GM23338 (cell line): ENCODE measurements at regions not wholly inside any gene's neighbourhood (a gene's known extent, or its start where the extent isn't known, plus 50 kb on each side); places are given as distances from the start of the nearest gene placed in this dataset.

Experiments
- ATAC-seq: fragments of 200-7000 bp; cut with Tn5 transposase; 3 replicates; pipeline ENCODE4 v1.9.1; 2020
- DNase-seq: peaks from one replicate; pipeline ENCODE4 v3.0.0-alpha.2; 2015; ENCODE audit warnings: low spot score
- H2AFZ ChIP-seq: fragments of 200-600 bp; sonication (generic); 2 replicates; pipeline ENCODE4 v1.8.0; 2016; ENCODE audit warnings: antibody characterized with exemption, mild to moderate bottlenecking, moderate library complexity
- H3F3A ChIP-seq: fragments of 200-600 bp; sonication (generic); replicated peaks from 2 replicates; pipeline ENCODE4 v1.8.0; 2017; ENCODE audit warnings: antibody characterized with exemption, mixed run types, low read depth
- H3K27ac ChIP-seq: fragments of 200-600 bp; sonication (generic); 2 replicates; pipeline ENCODE4 v1.6.1; 2016; ENCODE audit warnings: low read depth
- H3K27me3 ChIP-seq: fragments of 200-600 bp; sonication (generic); 2 replicates; pipeline ENCODE4 v1.8.0; 2016; ENCODE audit warnings: mild to moderate bottlenecking, mixed run types, moderate library complexity; ENCODE audit not compliant: insufficient read depth
- H3K36me3 ChIP-seq: fragments of 200-600 bp; sonication (generic); 2 replicates; pipeline ENCODE4 v1.8.0; 2016; ENCODE audit warnings: mild to moderate bottlenecking; ENCODE audit not compliant: insufficient read depth
- H3K4me1 ChIP-seq: fragments of 200-600 bp; sonication (generic); 2 replicates; pipeline ENCODE4 v1.8.0; 2016; ENCODE audit warnings: mild to moderate bottlenecking, moderate library complexity; ENCODE audit not compliant: insufficient read depth
- H3K4me2 ChIP-seq: fragments of 200-600 bp; sonication (generic); 2 replicates; pipeline ENCODE4 v1.7.1; 2017; ENCODE audit warnings: mixed run types
- H3K4me3 ChIP-seq: fragments of 200-600 bp; sonication (generic); 2 replicates; pipeline ENCODE4 v1.6.1; 2016; ENCODE audit warnings: mixed run types
- H3K79me2 ChIP-seq: fragments of 200-600 bp; sonication (generic); replicated peaks from 2 replicates; pipeline ENCODE4 v1.8.0; 2017; ENCODE audit warnings: mild to moderate bottlenecking; ENCODE audit not compliant: insufficient read depth
- H3K9me2 ChIP-seq: fragments of 200-600 bp; sonication (generic); 2 replicates; pipeline ENCODE4 v1.8.0; 2017; ENCODE audit not compliant: insufficient read depth
- H4K20me1 ChIP-seq: fragments of 200-600 bp; sonication (generic); replicated peaks from 2 replicates; pipeline ENCODE4 v1.8.0; 2017; ENCODE audit warnings: mild to moderate bottlenecking; ENCODE audit not compliant: insufficient read depth
- H3K27ac Mint-ChIP-seq: 2 replicates; pipeline ENCODE4 v1.8.0; 2020; ENCODE audit warnings: inconsistent platforms, mild to moderate bottlenecking, moderate library complexity, mixed read lengths
- H3K27me3 Mint-ChIP-seq: 3 replicates; pipeline ENCODE4 v1.8.0; 2022; ENCODE audit warnings: low read depth, mild to moderate bottlenecking, moderate library complexity, mixed read lengths, inconsistent platforms; ENCODE audit not compliant: insufficient read depth, poor library complexity
- H3K36me3 Mint-ChIP-seq: 3 replicates; pipeline ENCODE4 v1.8.0; 2021; ENCODE audit warnings: low read depth, mild to moderate bottlenecking, inconsistent platforms, moderate library complexity, mixed read lengths
- H3K4me1 Mint-ChIP-seq: 3 replicates; pipeline ENCODE4 v1.8.0; 2020; ENCODE audit warnings: mild to moderate bottlenecking, inconsistent platforms, mixed read lengths
- H3K4me3 Mint-ChIP-seq: 3 replicates; pipeline ENCODE4 v1.8.0; 2021; ENCODE audit warnings: moderate library complexity, mild to moderate bottlenecking, inconsistent platforms, mixed read lengths
- H3K9me3 Mint-ChIP-seq: 3 replicates; pipeline ENCODE4 v1.8.0; 2020; ENCODE audit warnings: moderate library complexity, mild to moderate bottlenecking, inconsistent platforms, mixed read lengths
- CREB1 ChIP-seq: fragments of 250-450 bp; sonication (Bioruptor Pico); IDR thresholded peaks from 2 replicates; pipeline ENCODE4 v1.5.0; 2020; ENCODE audit warnings: low read depth, mild to moderate bottlenecking, moderate library complexity
- CTCF ChIP-seq, 2 experiments: fragments of 200-600 bp in 1 of 2; sonication (generic) in 1 of 2; conservative IDR thresholded peaks; 2 replicates each; pipeline versions ENCODE4 v1.5.1 to v1.6.1; 2016 to 2017; ENCODE audit warnings: antibody characterized with exemption in 2 of 2, low read depth in 2 of 2, mild to moderate bottlenecking in 2 of 2, moderate library complexity in 1 of 2
- ETS1 ChIP-seq: IDR thresholded peaks from 2 replicates; pipeline ENCODE4 v1.6.1; 2016; ENCODE audit warnings: antibody characterized with exemption
- NANOG ChIP-seq: IDR thresholded peaks from 2 replicates; pipeline ENCODE4 v1.6.1; 2016; ENCODE audit warnings: antibody characterized with exemption, borderline replicate concordance
- ZNF331 ChIP-seq: fragments of 250-450 bp; sonication (Bioruptor Pico); IDR thresholded peaks from 2 replicates; pipeline ENCODE4 v1.5.0; 2020; ENCODE audit warnings: low read depth, mild to moderate bottlenecking, moderate library complexity
- ZNF462 ChIP-seq: fragments of 250-450 bp; sonication (Bioruptor Pico); IDR thresholded peaks from 2 replicates; pipeline ENCODE4 v1.5.0; 2020; ENCODE audit warnings: mild to moderate bottlenecking, moderate library complexity

GRCh38 chr1:198888379-198888943 lies 249.6 kb downstream of the PTPRC start (continued):
- no peak for TF ChIP-seq ZNF462 (CRISPR knock-in tag)
- no peak for TF ChIP-seq NANOG

- Mint-ChIP-seq H3K9me3 (no peaks in the 10 kb centered on the region), H3K27ac (no peak overlapping the region), H3K4me1 (peaks cover 7% of the 10 kb centered on the region), H3K27me3 (no peaks in the 10 kb centered on the region), H3K36me3 (no peaks in the 10 kb centered on the region), H3K4me3 (no peak overlapping the region)
- no peak overlapping the region for H2AFZ ChIP-seq
- no peak overlapping the region for H3K27ac ChIP-seq
- ATAC-seq (no peak), DNase-seq (no peak)
- no peaks in the 10 kb centered on the region for H3K4me1 ChIP-seq
- no peaks in the 10 kb centered on the region for H3K27me3 ChIP-seq
- H3K9me2 ChIP-seq, result no peaks in the 10 kb centered on the region
- no peaks in the 10 kb centered on the region for H3F3A ChIP-seq
- H3K36me3 ChIP-seq, result no peaks in the 10 kb centered on the region
- H3K79me2 ChIP-seq, result no peaks in the 10 kb centered on the region
- H4K20me1 ChIP-seq, result no peaks in the 10 kb centered on the region
- no peak overlapping the region for H3K4me3 ChIP-seq
- no peak overlapping the region for H3K4me2 ChIP-seq
- TF ChIP-seq ZNF462 (CRISPR knock-in tag) (no peak), ZNF331 (no peak), NANOG (no peak), CREB1 (CRISPR knock-in tag) (no peak), ETS1 (no peak), CTCF (conservative IDR thresholded peaks at IDR 0.05; ENCODE audit: low read depth in 2 of 2) (no peak)
Observed at GRCh38 chr1:198889101-198889500, 250.3 kb downstream of the PTPRC start.
